ENCODE measurements at regions not wholly inside any gene's neighbourhood (a gene's known extent, or its start where the extent isn't known, plus 50 kb on each side); places are given as distances from the start of the nearest gene placed in this dataset.

DNA sequence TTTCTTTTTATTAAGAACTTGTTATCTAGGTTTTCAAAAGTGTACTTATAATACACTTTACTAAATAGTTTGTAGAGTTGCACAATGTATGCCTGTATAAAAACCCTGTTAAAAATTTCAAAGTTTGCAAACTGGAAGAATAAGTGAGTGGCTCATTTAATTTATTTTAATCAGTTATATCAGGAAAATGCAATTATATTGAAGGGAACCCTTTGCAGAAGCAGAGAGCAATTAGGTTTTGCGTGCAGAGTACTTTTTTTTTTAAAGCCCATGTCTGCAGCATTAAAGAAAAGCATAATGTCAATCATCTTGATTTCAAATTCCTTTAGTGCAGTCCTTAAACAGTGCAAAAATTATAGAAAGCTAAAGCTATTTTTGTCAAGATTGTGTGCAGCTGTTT is 271.3 kb upstream of the LDB2 start:
- DNase-seq (ENCODE audit: low spot score) = no peak
- TF ChIP-seq CTCF (IDR thresholded peaks at IDR 0.05; ENCODE audit: extremely low read depth, missing control alignments) = no peak

- no peak for TF ChIP-seq CTCF (IDR thresholded peaks at IDR 0.05; ENCODE audit: extremely low read depth, missing control alignments)
- DNase-seq (ENCODE audit: low spot score) = no peak
Observed at GRCh38 chr4:17168571-17168970, 270.1 kb upstream of the LDB2 start.

DNA sequence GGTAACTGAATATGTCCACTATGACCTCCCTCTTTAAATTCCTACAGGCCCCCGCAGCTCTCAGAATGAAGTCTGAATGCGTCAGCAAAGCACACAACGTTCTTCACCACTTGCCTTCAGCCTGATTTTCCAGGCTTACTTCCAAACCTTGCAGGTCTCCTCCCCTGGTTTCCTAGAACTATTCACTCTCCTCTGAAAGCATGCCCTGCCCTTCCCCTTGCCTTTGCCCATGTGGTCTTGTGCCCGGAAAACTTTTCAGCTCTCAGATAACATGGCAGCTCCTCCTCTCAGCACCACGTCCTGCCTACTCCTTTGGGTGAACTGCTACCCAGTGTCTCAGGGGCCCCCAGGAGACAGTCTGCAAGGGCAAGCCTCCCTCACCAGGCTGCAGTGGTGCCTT is 268.5 kb upstream of the LDB2 start:
- DNase-seq (ENCODE audit: low spot score) = no peak
- no peak for TF ChIP-seq CTCF (IDR thresholded peaks at IDR 0.05; ENCODE audit: extremely low read depth, missing control alignments)

DNA sequence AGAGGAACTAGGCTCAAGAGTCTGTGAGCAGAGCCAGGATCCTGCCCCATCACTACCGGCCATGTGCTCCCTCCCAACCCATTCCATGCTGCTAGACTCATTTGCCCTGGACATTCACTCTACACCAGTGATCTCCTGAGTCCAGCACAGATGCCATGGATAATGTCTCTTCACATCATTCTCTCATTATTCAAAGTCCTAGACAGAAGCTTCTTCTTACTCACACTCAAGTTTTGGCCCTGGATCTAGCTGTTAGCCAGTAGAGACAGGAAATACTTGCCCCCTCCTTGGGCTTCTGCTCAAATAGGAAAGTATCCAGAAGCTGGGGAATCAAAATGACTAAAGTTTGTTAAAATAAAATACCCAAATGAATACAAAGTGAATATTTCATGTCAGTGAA is 266.8 kb upstream of the LDB2 start:
- no peak for TF ChIP-seq CTCF (IDR thresholded peaks at IDR 0.05; ENCODE audit: extremely low read depth, missing control alignments)
- no peak for DNase-seq (ENCODE audit: low spot score)

DNA sequence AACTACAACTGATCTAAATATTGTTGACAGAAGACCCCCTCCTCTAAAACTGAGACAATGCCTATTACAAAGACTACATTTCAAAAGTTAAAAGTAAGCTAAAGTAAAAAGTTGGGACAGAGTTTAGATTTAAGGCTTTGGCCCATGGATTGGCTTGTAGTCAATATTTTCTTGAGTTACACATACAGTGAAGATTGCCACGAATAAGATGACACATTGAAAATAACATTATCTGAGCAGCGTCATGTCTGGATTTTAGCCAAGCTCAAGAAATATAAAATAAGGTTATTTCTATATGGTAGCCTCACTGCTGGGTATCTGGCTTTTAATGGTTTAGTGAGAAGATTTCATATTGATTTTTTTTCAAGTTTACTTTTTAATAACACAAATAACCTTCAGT is 266.2 kb upstream of the LDB2 start:
- no peak for DNase-seq (ENCODE audit: low spot score)
- no peak for TF ChIP-seq CTCF (IDR thresholded peaks at IDR 0.05; ENCODE audit: extremely low read depth, missing control alignments)

GRCh38 chr4:17163156-17163771 is 264.8 kb upstream of the LDB2 start:
- TF ChIP-seq CTCF (IDR thresholded peaks at IDR 0.05; ENCODE audit: extremely low read depth, missing control alignments) = no peak

DNA sequence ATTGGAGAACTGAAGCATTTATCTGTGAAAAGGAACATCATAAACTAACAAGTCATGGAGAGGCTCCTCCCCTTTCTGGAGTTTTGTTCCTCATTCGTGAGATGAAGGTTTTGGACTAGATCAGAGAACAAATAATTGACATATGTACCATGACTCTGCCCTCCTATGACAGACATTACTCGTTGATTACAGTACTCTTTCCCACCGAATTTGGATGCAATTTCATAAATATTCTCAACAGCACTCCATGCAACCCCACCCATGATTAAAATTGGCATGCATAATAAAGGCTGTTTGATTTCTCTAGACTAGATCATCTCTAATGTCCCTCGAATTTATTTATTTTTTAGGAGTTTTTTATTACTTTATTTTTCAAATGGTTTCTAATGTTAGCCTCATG is 258.9 kb upstream of the LDB2 start:
- TF ChIP-seq CTCF (IDR thresholded peaks at IDR 0.05; ENCODE audit: extremely low read depth, missing control alignments) = no peak
- DNase-seq (ENCODE audit: low spot score) = no peak

More at GRCh38 chr4:17163156-17163771, 264.8 kb upstream of the LDB2 start:
- no peak for DNase-seq (ENCODE audit: low spot score)

Data from GM20000 (cell line).